ENCODE measurements at regions not wholly inside any gene's neighbourhood (a gene's known extent, or its start where the extent isn't known, plus 50 kb on each side); places are given as distances from the start of the nearest gene placed in this dataset.

GRCh38 chr9:99561509-99561917 is 260.2 kb upstream of the NR4A3 start:
- no peak for DNase-seq (ENCODE audit: low spot score)
- in situ Hi-C loops (cut with MboI; ENCODE audit: low sequenced_read_pairs, unreplicated experiment): no loop called here
- no peak for TF ChIP-seq CTCF (IDR thresholded peaks at IDR 0.05; ENCODE audit: borderline replicate concordance, control extremely low read depth, extremely low read depth, insufficient read depth, missing control alignments)

GRCh38 chr9:99561961-99562565 is 259.6 kb upstream of the NR4A3 start:
- no peak for DNase-seq (ENCODE audit: low spot score)
- no peak for TF ChIP-seq CTCF (IDR thresholded peaks at IDR 0.05; ENCODE audit: borderline replicate concordance, control extremely low read depth, extremely low read depth, insufficient read depth, missing control alignments)
- in situ Hi-C loops (cut with MboI; ENCODE audit: low sequenced_read_pairs, unreplicated experiment): no loop called here

- in situ Hi-C loops (cut with MboI; ENCODE audit: low sequenced_read_pairs, unreplicated experiment): no loop called here
- TF ChIP-seq CTCF (IDR thresholded peaks at IDR 0.05; ENCODE audit: borderline replicate concordance, control extremely low read depth, extremely low read depth, insufficient read depth, missing control alignments): no peak
- no peak for DNase-seq (ENCODE audit: low spot score)
Measured at GRCh38 chr9:99563364-99563763, 258.3 kb upstream of the NR4A3 start.

- no peak for DNase-seq (ENCODE audit: low spot score)
- no peak for TF ChIP-seq CTCF (IDR thresholded peaks at IDR 0.05; ENCODE audit: borderline replicate concordance, control extremely low read depth, extremely low read depth, insufficient read depth, missing control alignments)
- in situ Hi-C loops (cut with MboI; ENCODE audit: low sequenced_read_pairs, unreplicated experiment): no loop called here
Measured at GRCh38 chr9:99565203-99565602, 256.5 kb upstream of the NR4A3 start.

- DNase-seq (ENCODE audit: low spot score): no peak
- in situ Hi-C loops (cut with MboI; ENCODE audit: low sequenced_read_pairs, unreplicated experiment): no loop called here
- no peak for TF ChIP-seq CTCF (IDR thresholded peaks at IDR 0.05; ENCODE audit: borderline replicate concordance, control extremely low read depth, extremely low read depth, insufficient read depth, missing control alignments)
Measured at GRCh38 chr9:99567436-99567835, 254.2 kb upstream of the NR4A3 start.

GRCh38 chr9:99569840-99570239 is 251.8 kb upstream of the NR4A3 start:
- in situ Hi-C loops (cut with MboI; ENCODE audit: low sequenced_read_pairs, unreplicated experiment): no loop called here
- TF ChIP-seq CTCF (IDR thresholded peaks at IDR 0.05; ENCODE audit: borderline replicate concordance, control extremely low read depth, extremely low read depth, insufficient read depth, missing control alignments): no peak
- peak; percentile 9 for DNase-seq (ENCODE audit: low spot score)

Data from GM13976 (cell line).